ENCODE measurements at regions not wholly inside any gene's neighbourhood (a gene's known extent, or its start where the extent isn't known, plus 50 kb on each side); places are given as distances from the start of the nearest gene placed in this dataset.

- TF ChIP-seq CTCF (IDR thresholded peaks at IDR 0.05) (no peak), POLR2A (IDR thresholded peaks at IDR 0.05) (no peak)
Measured at GRCh38 chr14:105617201-105617777, 90.9 kb downstream of the TMEM121 start.
